Stomach (tissue), 8 donors: ENCODE measurements at regions not wholly inside any gene's neighbourhood (a gene's known extent, or its start where the extent isn't known, plus 50 kb on each side); places are given as distances from the start of the nearest gene placed in this dataset.

ENCODE experiments used
- DNase-seq, 2 donors: peaks; one replicate each; pipeline versions ENCODE4 v3.0.0 to v3.0.0-alpha.2; 2013 to 2019
- H3K27ac ChIP-seq, 5 donors: fragments of 200-600 bp in 4 of 5; sonication (generic) in 4 of 5; one replicate each; pipeline ENCODE4 v1.5.1; 2013 to 2019; ENCODE audit warnings: mild to moderate bottlenecking in 1 of 5, moderate library complexity in 1 of 5
- H3K27me3 ChIP-seq, 3 donors: fragments of 200-600 bp; sonication (generic); one replicate each; pipeline ENCODE4 v1.5.1; 2017 to 2019; ENCODE audit warnings: mixed run types in 1 of 3
- H3K36me3 ChIP-seq, 4 donors: fragments of 200-600 bp; sonication (generic); 1 replicate in 3 of 4; 2 replicates in 1 of 4; pipeline ENCODE4 v1.5.1; 2016 to 2019
- H3K4me1 ChIP-seq, 4 donors: fragments of 200-600 bp; sonication (generic); one replicate each; pipeline ENCODE4 v1.5.1; 2016 to 2019
- H3K4me3 ChIP-seq, 4 donors: fragments of 200-600 bp; sonication (generic) in 3 of 4; one replicate each; pipeline ENCODE4 v1.5.1; 2016 to 2019; ENCODE audit warnings: mild to moderate bottlenecking in 1 of 4
- H3K9me3 ChIP-seq, 4 donors: fragments of 200-600 bp; sonication (generic); one replicate each; pipeline ENCODE4 v1.5.1; 2016 to 2019
- CTCF ChIP-seq, 7 experiments: fragments of 450-650 bp in 4 of 7; fragments of 200-600 bp in 3 of 7; sonication (generic) in 3 of 7; IDR thresholded peaks; one replicate each; pipeline ENCODE4 v1.5.1; 2016 to 2019; ENCODE audit warnings: antibody characterized with exemption in 7 of 7, control low read depth in 2 of 7, mild to moderate bottlenecking in 1 of 7
- EP300 ChIP-seq: sonication (generic); formaldehyde crosslinking; IDR thresholded peaks from one replicate; pipeline ENCODE4 v1.6.1; 2017; ENCODE audit warnings: antibody characterized with exemption
- POLR2A ChIP-seq, 4 donors: fragments of 450-650 bp; IDR thresholded peaks; one replicate each; pipeline ENCODE4 v1.6.1; 2016; ENCODE audit warnings: antibody characterized with exemption in 4 of 4, control low read depth in 2 of 4, mild to moderate bottlenecking in 1 of 4, moderate library complexity in 1 of 4
- POLR2AphosphoS5 ChIP-seq, 3 donors: sonication (generic); formaldehyde crosslinking; IDR thresholded peaks; one replicate each; pipeline ENCODE4 v1.6.1; 2016; ENCODE audit warnings: antibody characterized with exemption in 3 of 3
- WGBS, 5 donors: extraction: QIAGEN DNeasy Blood & Tissue Kit in 3 of 5; methylation state at CpG; one replicate each; pipeline versions ENCODE4 v1.1.5 to v1.1.7; 2013 to 2018; 5-methylcytosine and 5-hydroxymethylcytosine counted together
- intact Hi-C: fragments of 100-400 bp; cut with DNase I; formaldehyde crosslinking; loops from one replicate; pipeline ENCODE4 v1.15.1; 2023; ENCODE audit warnings: low total_unique reads
- donor health status: healthy with polysubstance abuse.
- donor health status: Bipolar disorder and iron deficiency.
- donor health status: healthy.

- intact Hi-C loops, result no loop called here
- no peaks in the 10 kb centered on the region for H3K9me3 ChIP-seq
- H3K27me3 ChIP-seq, result peaks cover 0 to 4% (median 0%) of the 10 kb centered on the region in 3 donors
- TF ChIP-seq EP300, result no peak
- no peak for TF ChIP-seq POLR2A (IDR thresholded peaks at IDR 0.05)
- no peak for TF ChIP-seq POLR2AphosphoS5 (IDR thresholded peaks at IDR 0.05)
- TF ChIP-seq CTCF (IDR thresholded peaks at IDR 0.05), result no peak
- WGBS, 5 donors, result 82 to 90% (median 88%) methylated on average over 5 of the region's 5 CpGs
- H3K27ac ChIP-seq, result no peak overlapping the region
- H3K36me3 ChIP-seq, result no peaks in the 10 kb centered on the region
- no peak overlapping the region for H3K4me3 ChIP-seq
- no peak for DNase-seq
- H3K4me1 ChIP-seq, result no peaks in the 10 kb centered on the region
These were observed 550.8 kb downstream of the MED13L start for GRCh38 chr12:115726691-115727090.

GRCh38 chr12:115722181-115722580 lies 555.3 kb downstream of the MED13L start:
- Histone ChIP-seq H3K27ac (no peak overlapping the region), H3K27me3 (peaks cover 0 to 4% (median 0%) of the 10 kb centered on the region in 3 donors), H3K9me3 (no peaks in the 10 kb centered on the region), H3K36me3 (no peaks in the 10 kb centered on the region), H3K4me1 (no peaks in the 10 kb centered on the region), H3K4me3 (no peak overlapping the region)
- no peak for DNase-seq
- TF ChIP-seq POLR2AphosphoS5 (IDR thresholded peaks at IDR 0.05) (no peak), EP300 (no peak), POLR2A (IDR thresholded peaks at IDR 0.05) (no peak), CTCF (IDR thresholded peaks at IDR 0.05) (no peak)
- 52 to 88% (median 64%) methylated on average over 2 of the region's 2 CpGs for WGBS, 5 donors
- intact Hi-C loops, result no loop called here

- H3K27me3 ChIP-seq, result no peaks in the 10 kb centered on the region
- H3K4me3 ChIP-seq, result no peak overlapping the region
- H3K9me3 ChIP-seq, result no peaks in the 10 kb centered on the region
- DNase-seq, result no peak
- 80 to 97% (median 88%) methylated on average over 4 of the region's 4 CpGs for WGBS, 5 donors
- H3K4me1 ChIP-seq, result no peaks in the 10 kb centered on the region
- intact Hi-C loops, result no loop called here
- no peaks in the 10 kb centered on the region for H3K36me3 ChIP-seq
- TF ChIP-seq CTCF (IDR thresholded peaks at IDR 0.05), result no peak
- TF ChIP-seq POLR2AphosphoS5 (IDR thresholded peaks at IDR 0.05), result no peak
- TF ChIP-seq POLR2A (IDR thresholded peaks at IDR 0.05), result no peak
- no peak for TF ChIP-seq EP300
- H3K27ac ChIP-seq, result no peak overlapping the region
These were observed 560.9 kb downstream of the MED13L start for GRCh38 chr12:115716551-115716950.

- no peaks in the 10 kb centered on the region for H3K9me3 ChIP-seq
- no peak overlapping the region for H3K4me3 ChIP-seq
- intact Hi-C loops, result no loop called here
- H3K27ac ChIP-seq, result no peak overlapping the region
- peaks cover 0 to 15% (median 7%) of the 10 kb centered on the region in 4 donors for H3K4me1 ChIP-seq
- H3K27me3 ChIP-seq, result no peaks in the 10 kb centered on the region
- WGBS, 5 donors, result 64 to 86% (median 76%) methylated on average over 3 of the region's 3 CpGs
- H3K36me3 ChIP-seq, result no peaks in the 10 kb centered on the region
- DNase-seq, result no peak
- no peak for TF ChIP-seq EP300
- TF ChIP-seq POLR2AphosphoS5 (IDR thresholded peaks at IDR 0.05), result no peak
- no peak for TF ChIP-seq POLR2A (IDR thresholded peaks at IDR 0.05)
- no peak for TF ChIP-seq CTCF (IDR thresholded peaks at IDR 0.05)
These were observed 564.8 kb downstream of the MED13L start for GRCh38 chr12:115712676-115713075.
